NCI-H146 treated with DMSO at 0.1 percent for 48 hours (cell line): ENCODE measurements at regions not wholly inside any gene's neighbourhood (a gene's known extent, or its start where the extent isn't known, plus 50 kb on each side); places are given as distances from the start of the nearest gene placed in this dataset.
"Not testable (repeated sequence)": the region's sequence is repeated elsewhere in the genome, so short reads cannot be mapped to it uniquely, and the experiment has no call there.

ENCODE experiments used
- DNase-seq: peaks from one replicate; lab custom pipeline; 2025; ENCODE audit not compliant: unreplicated experiment; lab: John Stamatoyannopoulos, UW

DNA sequence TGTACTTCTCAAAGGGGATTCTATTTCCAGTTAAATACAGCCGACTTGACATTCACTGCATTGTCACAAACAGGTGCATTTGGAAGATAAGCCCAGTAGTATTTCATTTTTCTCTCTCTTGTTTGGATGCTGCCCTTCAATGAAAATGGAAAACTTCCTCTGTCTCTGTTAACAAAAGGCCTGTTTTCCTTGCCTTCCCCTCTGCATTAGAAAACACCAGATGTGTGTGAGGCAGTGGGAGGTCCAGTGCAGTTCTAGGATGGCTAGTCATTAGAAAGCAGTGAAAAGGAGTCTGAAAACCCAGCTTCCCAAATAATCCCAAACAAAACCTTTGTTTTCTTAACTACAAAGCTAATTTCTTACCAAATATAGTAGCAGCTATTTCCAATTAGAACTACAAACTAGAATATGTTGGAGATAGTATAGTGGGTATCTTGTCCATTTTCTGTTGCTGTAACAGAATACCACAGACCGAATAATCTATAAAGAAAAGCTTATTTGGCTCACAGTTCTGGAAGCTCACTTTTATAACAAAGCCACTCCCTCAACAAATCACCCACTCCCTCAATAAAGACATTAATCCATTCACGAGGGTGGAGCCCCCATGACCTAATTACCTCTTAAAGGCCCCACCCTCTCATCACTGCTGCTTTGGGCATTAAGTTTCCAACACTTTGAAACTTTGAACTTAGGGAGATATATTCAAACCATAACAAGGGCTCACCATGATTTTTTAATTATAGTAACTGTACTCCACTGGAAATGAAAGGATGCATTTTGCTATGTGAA lies 452.1 kb upstream of the RPS6KA3 start:
- DNase-seq = no peak

DNA sequence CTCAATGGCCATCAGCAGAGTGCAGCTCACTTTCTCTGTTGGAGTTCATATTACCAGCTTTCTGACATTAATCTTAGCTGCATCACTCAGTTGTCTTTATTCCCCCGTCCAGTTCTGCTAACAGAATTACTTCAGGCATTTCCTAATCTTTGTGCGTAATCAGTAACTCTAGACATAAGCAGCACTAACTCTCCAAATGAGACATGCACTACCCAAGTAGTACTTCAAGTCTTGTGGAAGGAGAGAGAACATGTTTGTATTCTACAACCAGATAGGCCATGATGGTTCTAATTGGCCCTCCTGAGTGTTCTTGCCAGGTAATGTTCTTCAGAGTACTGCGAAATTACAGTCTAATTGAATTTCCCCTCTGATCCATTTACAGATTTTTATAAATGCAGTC lies 448.5 kb upstream of the RPS6KA3 start:
- DNase-seq = no peak

- DNase-seq = peak; percentile 41
Observed at GRCh38 chrX:20712811-20713210, 446.1 kb upstream of the RPS6KA3 start.

DNA sequence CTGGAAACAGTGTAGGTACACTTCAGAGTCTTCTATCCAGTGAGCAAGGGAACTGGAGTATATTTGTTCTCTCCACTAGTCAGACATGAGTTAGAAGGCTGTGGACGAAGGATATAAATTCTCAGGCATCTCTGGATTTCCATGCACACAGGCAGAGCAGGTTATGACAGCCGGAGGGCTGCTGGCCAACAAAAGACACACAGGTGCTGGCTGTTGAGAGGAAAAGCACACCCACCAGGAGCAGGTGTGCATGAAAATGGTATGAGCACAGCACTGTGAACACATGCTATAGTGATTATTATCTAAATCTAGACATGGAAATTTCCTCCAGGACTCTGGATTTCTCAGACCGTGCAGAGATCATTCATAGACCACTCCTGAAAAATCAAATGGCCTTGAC lies 444.7 kb upstream of the RPS6KA3 start:
- peak; percentile 75 for DNase-seq

- DNase-seq = no peak
Observed at GRCh38 chrX:20693078-20693477, 426.4 kb upstream of the RPS6KA3 start.

DNA sequence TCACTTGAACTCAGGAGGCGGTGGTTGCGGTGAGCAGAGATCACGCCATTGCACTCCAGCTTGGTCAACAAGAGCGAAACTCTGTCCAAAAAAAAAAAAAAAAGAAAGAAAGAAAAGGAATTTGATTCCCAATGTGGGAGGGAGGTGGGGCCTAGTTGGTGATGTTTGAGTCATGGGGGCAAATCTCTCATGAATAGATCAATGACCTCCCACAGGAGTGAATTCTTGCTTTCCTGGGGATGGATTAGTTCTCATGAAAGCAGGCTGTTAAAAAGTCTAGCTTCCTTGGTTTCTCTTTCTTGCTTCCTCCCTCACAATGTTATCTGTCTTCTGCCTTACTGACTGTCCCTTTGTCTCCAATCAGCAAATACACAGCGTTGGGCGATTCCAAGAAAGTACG lies 419.5 kb upstream of the RPS6KA3 start:
- no peak for DNase-seq

GRCh38 chrX:20685652-20686051 lies 418.9 kb upstream of the RPS6KA3 start:
- DNase-seq = no peak

- DNase-seq = no peak
Observed at GRCh38 chrX:20681683-20682082, 415.0 kb upstream of the RPS6KA3 start.

GRCh38 chrX:20680998-20681397 lies 414.3 kb upstream of the RPS6KA3 start:
- no peak for DNase-seq

DNA sequence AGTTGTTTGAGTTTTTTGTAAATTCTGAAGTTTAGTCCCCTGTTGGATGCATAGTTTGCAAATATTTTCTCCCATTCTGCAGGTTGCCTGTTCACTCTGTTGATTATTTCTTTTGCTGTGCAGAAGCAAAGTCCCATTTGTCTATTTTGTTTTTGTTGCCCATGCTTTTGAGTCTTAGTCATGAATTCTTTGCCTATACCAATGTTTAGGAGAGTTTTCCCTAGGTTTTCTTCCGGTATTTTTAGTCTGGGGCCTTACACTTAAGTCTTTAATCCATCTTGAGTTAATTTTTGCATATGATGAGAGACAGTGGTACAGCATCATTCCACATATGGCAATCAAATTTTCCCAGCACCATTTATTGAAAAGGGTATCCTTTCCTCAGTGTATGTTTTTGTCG lies 405.8 kb upstream of the RPS6KA3 start:
- DNase-seq = no peak

DNA sequence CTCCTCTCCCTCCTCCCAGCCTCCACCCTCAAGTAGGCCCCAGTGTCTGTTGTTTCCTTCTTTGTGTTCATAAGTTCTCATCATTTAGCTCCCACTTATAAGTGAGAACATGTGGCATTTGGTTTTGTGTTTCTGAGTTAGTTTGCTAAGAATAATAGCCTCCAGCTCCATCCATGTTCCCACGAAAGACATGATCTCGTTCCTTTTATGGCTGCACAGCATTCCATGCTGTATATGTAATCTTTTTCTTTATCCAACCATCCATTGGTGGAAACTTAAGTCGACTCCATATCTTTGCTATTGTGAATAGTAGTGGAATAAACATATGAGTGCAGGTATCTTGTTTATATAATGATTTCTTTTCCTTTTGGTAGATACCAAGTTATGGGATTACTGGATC lies 405.0 kb upstream of the RPS6KA3 start:
- DNase-seq = not testable (repeated sequence)

DNA sequence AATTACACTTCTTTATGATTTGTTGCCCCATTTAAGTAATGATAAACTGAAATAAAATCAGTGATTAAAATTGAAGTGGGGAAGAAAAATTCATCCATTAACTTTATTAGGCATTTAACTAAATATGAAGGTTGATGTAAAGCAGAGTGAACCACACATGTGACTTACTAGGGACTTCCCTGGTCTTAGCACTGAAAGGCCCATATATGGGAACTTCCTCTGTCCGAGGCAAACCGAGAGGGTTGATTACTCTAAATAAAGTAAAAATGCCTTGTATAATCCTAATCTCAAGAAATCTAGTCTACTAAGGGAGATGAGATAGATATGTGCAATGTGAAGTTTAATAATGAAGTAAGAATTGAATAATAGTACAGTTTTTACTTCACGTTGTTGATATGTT lies 403.9 kb upstream of the RPS6KA3 start:
- DNase-seq = no peak

DNA sequence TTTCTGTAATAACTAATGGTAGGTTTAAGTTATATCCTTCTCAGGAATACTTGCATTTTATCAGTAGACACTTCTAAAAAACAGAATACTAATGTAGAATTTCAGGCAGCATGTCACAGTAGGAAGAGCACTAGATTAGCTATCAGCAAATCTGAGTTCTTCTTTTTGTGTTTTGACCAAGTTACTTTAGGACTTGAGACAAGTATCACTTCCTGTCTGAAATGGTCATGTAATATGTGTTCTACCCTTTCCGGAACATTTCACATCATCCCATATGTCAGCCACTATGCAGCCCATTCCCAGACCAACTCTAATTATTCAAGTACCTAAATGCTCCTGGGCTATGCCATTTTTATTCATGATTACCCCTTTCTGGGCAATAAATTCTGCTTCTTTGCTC lies 401.8 kb upstream of the RPS6KA3 start:
- DNase-seq = no peak

- no peak for DNase-seq
Observed at GRCh38 chrX:20666331-20666730, 399.6 kb upstream of the RPS6KA3 start.

DNA sequence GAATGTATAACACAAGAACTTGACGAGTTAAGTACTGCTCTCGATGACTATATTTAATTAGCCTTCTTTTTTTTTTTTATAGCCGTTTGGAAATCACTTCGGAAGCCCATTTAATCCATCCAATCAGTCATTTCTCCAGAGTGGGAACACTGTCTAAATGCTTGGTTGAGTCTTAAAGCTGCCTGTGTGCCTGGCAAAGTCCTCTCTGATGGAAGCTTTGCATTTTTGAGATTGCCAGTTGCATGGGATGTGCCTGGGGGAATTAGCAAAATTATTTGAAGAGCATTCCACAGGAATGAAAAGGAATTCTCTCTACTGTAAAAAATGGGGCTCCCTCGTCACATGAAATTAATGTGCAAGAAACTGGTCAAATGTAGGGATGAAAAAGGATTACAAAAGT lies 398.8 kb upstream of the RPS6KA3 start:
- DNase-seq = no peak

- DNase-seq = peak; percentile 5
Observed at GRCh38 chrX:20664774-20665173, 398.1 kb upstream of the RPS6KA3 start.

- DNase-seq = no peak
Observed at GRCh38 chrX:20664131-20664530, 397.4 kb upstream of the RPS6KA3 start.

DNA sequence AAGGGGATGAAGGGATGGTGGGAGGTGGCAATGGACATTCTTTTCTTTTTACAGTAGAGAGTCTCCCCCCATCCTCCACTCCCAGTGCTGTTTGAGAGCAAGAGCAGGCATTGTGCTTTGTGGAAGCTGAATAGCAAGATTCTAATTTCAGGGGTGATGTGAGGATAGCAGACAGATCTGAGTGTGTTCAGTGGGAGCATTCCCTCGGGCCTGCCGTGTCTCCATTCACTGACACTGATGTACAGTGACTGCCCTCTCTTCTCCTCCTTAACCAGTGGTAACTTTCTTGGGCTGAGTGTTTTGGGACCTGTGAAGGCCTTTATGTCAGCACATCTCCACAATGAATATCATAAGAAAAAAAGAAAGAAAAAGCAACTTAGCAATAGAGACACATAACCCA lies 396.6 kb upstream of the RPS6KA3 start:
- DNase-seq = no peak

GRCh38 chrX:20656721-20657120 lies 390.0 kb upstream of the RPS6KA3 start:
- DNase-seq = no peak

- DNase-seq = no peak
Observed at GRCh38 chrX:20654596-20655106, 387.9 kb upstream of the RPS6KA3 start.

GRCh38 chrX:20653070-20653469 lies 386.4 kb upstream of the RPS6KA3 start:
- no peak for DNase-seq

- DNase-seq = no peak
Observed at GRCh38 chrX:20641954-20642353, 375.2 kb upstream of the RPS6KA3 start.

DNA sequence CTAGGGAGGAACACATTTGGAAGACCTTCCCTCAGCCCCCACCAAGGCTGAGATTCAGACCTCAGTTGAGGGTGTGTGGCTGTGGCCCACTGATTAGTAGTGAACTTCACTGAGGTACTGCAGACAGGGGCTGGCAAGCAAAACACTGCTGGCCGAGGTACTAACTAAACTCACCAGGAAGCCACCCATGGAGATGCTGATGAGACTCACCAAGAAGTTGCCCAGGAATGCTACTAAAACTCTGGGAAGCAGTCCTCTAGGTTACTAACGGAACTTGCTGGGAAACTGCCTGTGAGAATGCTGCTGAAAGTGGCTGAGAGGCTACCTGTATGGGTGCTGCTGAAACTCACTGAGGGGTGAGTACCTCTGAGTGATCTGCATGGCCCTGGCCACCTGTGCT lies 372.4 kb upstream of the RPS6KA3 start:
- no peak for DNase-seq
